A549 (cell line): ENCODE measurements at regions not wholly inside any gene's neighbourhood (a gene's known extent, or its start where the extent isn't known, plus 50 kb on each side); places are given as distances from the start of the nearest gene placed in this dataset.

ENCODE experiments used
- CBX8 ChIP-seq: fragments of 200-600 bp; sonication (generic); IDR thresholded peaks from 2 replicates; pipeline ENCODE4 v1.6.1; 2016
- CHD2 ChIP-seq: fragments of 150-350 bp; IDR thresholded peaks from 2 replicates; pipeline ENCODE4 v1.6.1; 2014; ENCODE audit warnings: low read length; ENCODE audit not compliant: partially characterized antibody
- CTCF ChIP-seq: fragments of >200 bp; sonication (Bioruptor Twin); formaldehyde crosslinking; IDR thresholded peaks from 3 replicates; pipeline ENCODE4 v1.5.1; 2016
- JUN ChIP-seq, 2 experiments: fragments of >200 bp; sonication (Bioruptor Twin); formaldehyde crosslinking; IDR thresholded peaks; 2 replicates in 1 of 2; 3 replicates in 1 of 2; pipeline ENCODE4 v1.6.1; 2016 to 2017
- MAFK ChIP-seq: fragments of 450-650 bp; IDR thresholded peaks from 2 replicates; pipeline ENCODE4 v1.6.1; 2014; ENCODE audit not compliant: partially characterized antibody
- PHF8 ChIP-seq: fragments of 200-600 bp; sonication (generic); IDR thresholded peaks from 2 replicates; pipeline ENCODE4 v1.6.1; 2016; ENCODE audit warnings: low read depth, mild to moderate bottlenecking, antibody characterized with exemption, moderate library complexity, borderline replicate concordance
- POLR2A ChIP-seq: IDR thresholded peaks from 2 replicates; pipeline ENCODE4 v1.6.1; 2012; ENCODE audit warnings: mild to moderate bottlenecking, low read length
- POLR2AphosphoS2 ChIP-seq: conservative IDR thresholded peaks from 2 replicates; pipeline ENCODE4 v1.6.1; 2012; ENCODE audit warnings: low read length, improper control_type of control experiment, inconsistent platforms
- RFX5 ChIP-seq: fragments of 450-650 bp; IDR thresholded peaks from 2 replicates; pipeline ENCODE4 v1.7.1; 2014; ENCODE audit warnings: antibody characterized with exemption, mild to moderate bottlenecking, moderate library complexity
- TP53 ChIP-seq: fragments of 250-450 bp; sonication (Bioruptor Pico); IDR thresholded peaks from 2 replicates; pipeline ENCODE4 v1.5.0; 2021; ENCODE audit warnings: mild to moderate bottlenecking, moderate library complexity
- TF ChIP-seq, protein P1 (sequence below): fragments of 150-350 bp; IDR thresholded peaks from 2 replicates; pipeline ENCODE4 v1.6.1; 2014; ENCODE audit warnings: low read depth, mild to moderate bottlenecking, low read length
- TF ChIP-seq, protein P2 (sequence below): IDR thresholded peaks from 2 replicates; pipeline ENCODE4 v1.6.1; 2012; ENCODE audit warnings: low read depth, borderline replicate concordance
- TF ChIP-seq, protein P3 (sequence below): fragments of 200-600 bp; sonication (generic); IDR thresholded peaks from 2 replicates; pipeline ENCODE4 v1.6.1; 2016; ENCODE audit warnings: antibody characterized with exemption, mild to moderate bottlenecking, moderate library complexity

GRCh38 chr2:125371867-125372266 is 1284.1 kb upstream of the GYPC start:
- no peak for TF ChIP-seq POLR2A
- no peak for TF ChIP-seq CTCF
- TF ChIP-seq TP53, result no peak
- no peak for TF ChIP-seq PHF8
- TF ChIP-seq POLR2AphosphoS2, result no peak
- no peak for TF ChIP-seq MAFK
- TF ChIP-seq JUN (IDR thresholded peaks at IDR 0.05), result no peak
- TF ChIP-seq, protein P1, sequence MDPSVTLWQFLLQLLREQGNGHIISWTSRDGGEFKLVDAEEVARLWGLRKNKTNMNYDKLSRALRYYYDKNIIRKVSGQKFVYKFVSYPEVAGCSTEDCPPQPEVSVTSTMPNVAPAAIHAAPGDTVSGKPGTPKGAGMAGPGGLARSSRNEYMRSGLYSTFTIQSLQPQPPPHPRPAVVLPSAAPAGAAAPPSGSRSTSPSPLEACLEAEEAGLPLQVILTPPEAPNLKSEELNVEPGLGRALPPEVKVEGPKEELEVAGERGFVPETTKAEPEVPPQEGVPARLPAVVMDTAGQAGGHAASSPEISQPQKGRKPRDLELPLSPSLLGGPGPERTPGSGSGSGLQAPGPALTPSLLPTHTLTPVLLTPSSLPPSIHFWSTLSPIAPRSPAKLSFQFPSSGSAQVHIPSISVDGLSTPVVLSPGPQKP, result no peak
- TF ChIP-seq CBX8, result no peak
- TF ChIP-seq RFX5, result no peak
- TF ChIP-seq CHD2, result no peak
- TF ChIP-seq, protein P2, sequence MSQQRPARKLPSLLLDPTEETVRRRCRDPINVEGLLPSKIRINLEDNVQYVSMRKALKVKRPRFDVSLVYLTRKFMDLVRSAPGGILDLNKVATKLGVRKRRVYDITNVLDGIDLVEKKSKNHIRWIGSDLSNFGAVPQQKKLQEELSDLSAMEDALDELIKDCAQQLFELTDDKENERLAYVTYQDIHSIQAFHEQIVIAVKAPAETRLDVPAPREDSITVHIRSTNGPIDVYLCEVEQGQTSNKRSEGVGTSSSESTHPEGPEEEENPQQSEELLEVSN, result no peak
- TF ChIP-seq, protein P3, sequence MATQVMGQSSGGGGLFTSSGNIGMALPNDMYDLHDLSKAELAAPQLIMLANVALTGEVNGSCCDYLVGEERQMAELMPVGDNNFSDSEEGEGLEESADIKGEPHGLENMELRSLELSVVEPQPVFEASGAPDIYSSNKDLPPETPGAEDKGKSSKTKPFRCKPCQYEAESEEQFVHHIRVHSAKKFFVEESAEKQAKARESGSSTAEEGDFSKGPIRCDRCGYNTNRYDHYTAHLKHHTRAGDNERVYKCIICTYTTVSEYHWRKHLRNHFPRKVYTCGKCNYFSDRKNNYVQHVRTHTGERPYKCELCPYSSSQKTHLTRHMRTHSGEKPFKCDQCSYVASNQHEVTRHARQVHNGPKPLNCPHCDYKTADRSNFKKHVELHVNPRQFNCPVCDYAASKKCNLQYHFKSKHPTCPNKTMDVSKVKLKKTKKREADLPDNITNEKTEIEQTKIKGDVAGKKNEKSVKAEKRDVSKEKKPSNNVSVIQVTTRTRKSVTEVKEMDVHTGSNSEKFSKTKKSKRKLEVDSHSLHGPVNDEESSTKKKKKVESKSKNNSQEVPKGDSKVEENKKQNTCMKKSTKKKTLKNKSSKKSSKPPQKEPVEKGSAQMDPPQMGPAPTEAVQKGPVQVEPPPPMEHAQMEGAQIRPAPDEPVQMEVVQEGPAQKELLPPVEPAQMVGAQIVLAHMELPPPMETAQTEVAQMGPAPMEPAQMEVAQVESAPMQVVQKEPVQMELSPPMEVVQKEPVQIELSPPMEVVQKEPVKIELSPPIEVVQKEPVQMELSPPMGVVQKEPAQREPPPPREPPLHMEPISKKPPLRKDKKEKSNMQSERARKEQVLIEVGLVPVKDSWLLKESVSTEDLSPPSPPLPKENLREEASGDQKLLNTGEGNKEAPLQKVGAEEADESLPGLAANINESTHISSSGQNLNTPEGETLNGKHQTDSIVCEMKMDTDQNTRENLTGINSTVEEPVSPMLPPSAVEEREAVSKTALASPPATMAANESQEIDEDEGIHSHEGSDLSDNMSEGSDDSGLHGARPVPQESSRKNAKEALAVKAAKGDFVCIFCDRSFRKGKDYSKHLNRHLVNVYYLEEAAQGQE, result no peak
